Spleen (tissue), 11 donors: ENCODE measurements at regions not wholly inside any gene's neighbourhood (a gene's known extent, or its start where the extent isn't known, plus 50 kb on each side); places are given as distances from the start of the nearest gene placed in this dataset.

Experiments
- DNase-seq: peaks from one replicate; pipeline ENCODE4 v3.0.0-alpha.2; 2020
- H3K27ac ChIP-seq, 8 donors: fragments of 200-600 bp; sonication (generic) in 7 of 8; 1 replicate in 4 of 8; 2 replicates in 4 of 8; pipeline versions ENCODE4 v1.5.0 to v1.8.0; 2016 to 2021; ENCODE audit warnings: inconsistent platforms in 4 of 8, mild to moderate bottlenecking in 4 of 8, moderate library complexity in 1 of 8
- H3K27me3 ChIP-seq, 7 donors: fragments of 200-600 bp; sonication (generic) in 6 of 7; replicated peaks in 1 of 7; 1 replicate in 4 of 7; 2 replicates in 3 of 7; pipeline versions ENCODE4 v1.5.0 to v1.8.0; 2016 to 2021; ENCODE audit warnings: inconsistent platforms in 3 of 7, mild to moderate bottlenecking in 1 of 7
- H3K36me3 ChIP-seq, 6 donors: fragments of 200-600 bp; sonication (generic) in 5 of 6; 1 replicate in 4 of 6; 2 replicates in 2 of 6; pipeline versions ENCODE4 v1.5.0 to v1.8.0; 2016 to 2021; ENCODE audit warnings: inconsistent platforms in 2 of 6
- H3K4me1 ChIP-seq, 6 donors: fragments of 200-600 bp; sonication (generic) in 5 of 6; 1 replicate in 3 of 6; 2 replicates in 3 of 6; pipeline versions ENCODE4 v1.5.0 to v1.8.0; 2016 to 2021; ENCODE audit warnings: inconsistent platforms in 3 of 6
- H3K4me3 ChIP-seq, 8 donors: fragments of 200-600 bp; sonication (generic) in 7 of 8; 1 replicate in 4 of 8; 2 replicates in 4 of 8; pipeline versions ENCODE4 v1.5.0 to v1.8.0; 2016 to 2021; ENCODE audit warnings: inconsistent platforms in 4 of 8, mild to moderate bottlenecking in 4 of 8, moderate library complexity in 2 of 8
- H3K9me3 ChIP-seq, 8 donors: fragments of 200-600 bp; sonication (generic) in 7 of 8; 1 replicate in 4 of 8; 2 replicates in 4 of 8; pipeline versions ENCODE4 v1.5.0 to v1.8.0; 2016 to 2021; ENCODE audit warnings: inconsistent platforms in 4 of 8
- CTCF ChIP-seq, 11 experiments: fragments of 200-600 bp in 7 of 11; fragments of 450-650 bp in 4 of 11; sonication (generic) in 4 of 11; IDR thresholded peaks in 8 of 11; conservative IDR thresholded peaks in 3 of 11; 1 replicate in 7 of 11; 2 replicates in 4 of 11; pipeline versions ENCODE4 v1.4.0 to v1.8.0; 2016 to 2021; ENCODE audit warnings: antibody characterized with exemption in 11 of 11, inconsistent platforms in 4 of 11, mild to moderate bottlenecking in 1 of 11
- POLR2A ChIP-seq, 3 donors: fragments of 450-650 bp; IDR thresholded peaks; one replicate each; pipeline ENCODE4 v1.5.1; 2017; ENCODE audit warnings: antibody characterized with exemption in 3 of 3, mild to moderate bottlenecking in 1 of 3
- POLR2AphosphoS5 ChIP-seq, 3 donors: sonication (generic); formaldehyde crosslinking; IDR thresholded peaks; one replicate each; pipeline ENCODE4 v1.5.1; 2017; ENCODE audit warnings: antibody characterized with exemption in 3 of 3
- WGBS, 5 donors: extraction: QIAGEN DNeasy Blood & Tissue Kit in 3 of 5; methylation state at CpG; one replicate each; pipeline versions ENCODE4 v1.1.5 to v1.1.7; 2013 to 2018; 5-methylcytosine and 5-hydroxymethylcytosine counted together
- intact Hi-C: fragments of 100-400 bp; cut with DNase I; formaldehyde crosslinking; loops from one replicate; pipeline ENCODE4 v1.15.0; 2023; ENCODE audit warnings: low total_unique reads
- donor health status: healthy with polysubstance abuse.
- donor health status: DM: no; HTN: no; CAD: no; lungs with moderate emphysema.
- donor health status: DM: no; HTN: no; CAD: no.
- donor health status: Bipolar disorder and iron deficiency.
- donor health status: healthy.
- donor health status: DM: no; HTN: no; CAD: no.
- donor health status: DM: yes; HTN: yes; CAD: no.

GRCh38 chr1:244271691-244272308 is 179.9 kb downstream of the ADSS2 start:
- no peak for TF ChIP-seq CTCF (IDR thresholded peaks at IDR 0.05 in 8 of 11, conservative IDR thresholded peaks at IDR 0.05 in 3 of 11)
- no peaks in the 10 kb centered on the region for H3K36me3 ChIP-seq
- DNase-seq, result no peak
- H3K27ac ChIP-seq, result peak overlapping the region in 1 of 8 donors; percentile 53
- peaks cover 0 to 14% (median 11%) of the 10 kb centered on the region in 8 donors for H3K9me3 ChIP-seq
- no peak overlapping the region for H3K4me3 ChIP-seq
- WGBS, 5 donors, result 85 to 91% (median 87%) methylated on average over 15 of the region's 15 CpGs
- H3K27me3 ChIP-seq, result no peaks in the 10 kb centered on the region
- intact Hi-C loops, result loop anchor here (2.0 to 10.0 kb wide), 3 partner anchors 217 to 927 kb away; partner anchors contain the start of gene ZBTB18
- H3K4me1 ChIP-seq, result peaks cover 0 to 26% (median 7%) of the 10 kb centered on the region in 6 donors

GRCh38 chr1:244272471-244273261 is 179.0 kb downstream of the ADSS2 start:
- DNase-seq, result no peak
- TF ChIP-seq POLR2A (IDR thresholded peaks at IDR 0.05) (no peak), CTCF (IDR thresholded peaks at IDR 0.05 in 8 of 11, conservative IDR thresholded peaks at IDR 0.05 in 3 of 11) (peak; percentile 84 to 100 (median 91)), POLR2AphosphoS5 (IDR thresholded peaks at IDR 0.05) (peak in 1 of 3 donors; percentile 70)
- peak overlapping the region in 1 of 8 donors; percentile 53 for H3K27ac ChIP-seq
- H3K4me1 ChIP-seq, result peaks cover 0 to 26% (median 7%) of the 10 kb centered on the region in 6 donors
- no peak overlapping the region for H3K4me3 ChIP-seq
- H3K36me3 ChIP-seq, result no peaks in the 10 kb centered on the region
- 68 to 71% (median 69%) methylated on average over 9 of the region's 9 CpGs for WGBS, 5 donors
- no peaks in the 10 kb centered on the region for H3K27me3 ChIP-seq
- intact Hi-C loops, result loop anchor here (2.0 to 10.0 kb wide), 3 partner anchors 218 to 928 kb away; partner anchors contain the start of gene ZBTB18
- peaks cover 0 to 14% (median 11%) of the 10 kb centered on the region in 8 donors for H3K9me3 ChIP-seq

- Histone ChIP-seq H3K27me3 (no peaks in the 10 kb centered on the region), H3K4me3 (no peak overlapping the region), H3K27ac (no peak overlapping the region), H3K9me3 (peaks cover 0 to 14% (median 11%) of the 10 kb centered on the region in 8 donors), H3K4me1 (peaks cover 0 to 26% (median 7%) of the 10 kb centered on the region in 6 donors), H3K36me3 (no peaks in the 10 kb centered on the region)
- TF ChIP-seq CTCF (IDR thresholded peaks at IDR 0.05 in 8 of 11, conservative IDR thresholded peaks at IDR 0.05 in 3 of 11) (peak in 3 of 11 experiments; percentile 15 to 37 (median 17)), POLR2AphosphoS5 (IDR thresholded peaks at IDR 0.05) (no peak)
- intact Hi-C loops, result loop anchor here (2.0 to 10.0 kb wide), 3 partner anchors 219 to 929 kb away; partner anchors contain the start of gene ZBTB18
- DNase-seq, result no peak
- WGBS, 5 donors, result 46 to 54% (median 51%) methylated on average over 8 of the region's 8 CpGs
Measured at GRCh38 chr1:244273262-244273844, 178.4 kb downstream of the ADSS2 start.
